ENCODE measurements at regions not wholly inside any gene's neighbourhood (a gene's known extent, or its start where the extent isn't known, plus 50 kb on each side); places are given as distances from the start of the nearest gene placed in this dataset.

GRCh38 chr5:52043137-52043536, 659.9 kb downstream of the ISL1 start:
- TF ChIP-seq MAX (CRISPR knock-in tag; IDR thresholded peaks at IDR 0.05) (no peak), HMGXB4 (CRISPR knock-in tag; IDR thresholded peaks at IDR 0.05) (no peak), CTCF (IDR thresholded peaks at IDR 0.05) (no peak), NR1H2 (CRISPR knock-in tag; IDR thresholded peaks at IDR 0.05) (no peak), MYBL2 (CRISPR knock-in tag; IDR thresholded peaks at IDR 0.05) (no peak), TEAD4 (CRISPR knock-in tag; IDR thresholded peaks at IDR 0.05) (no peak), CREB1 (CRISPR knock-in tag; IDR thresholded peaks at IDR 0.05) (no peak), NR2C2 (CRISPR knock-in tag; IDR thresholded peaks at IDR 0.05) (no peak), FOXK1 (CRISPR knock-in tag; IDR thresholded peaks at IDR 0.05) (no peak), ZSCAN18 (CRISPR knock-in tag; IDR thresholded peaks at IDR 0.05) (no peak)

All from WTC11 (cell line).